ENCODE measurements at regions not wholly inside any gene's neighbourhood (a gene's known extent, or its start where the extent isn't known, plus 50 kb on each side); places are given as distances from the start of the nearest gene placed in this dataset.
A peak's percentile ranks its signal among the peaks of the same experiment; 100 is the strongest.
"Not testable (repeated sequence)": the region's sequence is repeated elsewhere in the genome, so short reads cannot be mapped to it uniquely, and the experiment has no call there.

DNA sequence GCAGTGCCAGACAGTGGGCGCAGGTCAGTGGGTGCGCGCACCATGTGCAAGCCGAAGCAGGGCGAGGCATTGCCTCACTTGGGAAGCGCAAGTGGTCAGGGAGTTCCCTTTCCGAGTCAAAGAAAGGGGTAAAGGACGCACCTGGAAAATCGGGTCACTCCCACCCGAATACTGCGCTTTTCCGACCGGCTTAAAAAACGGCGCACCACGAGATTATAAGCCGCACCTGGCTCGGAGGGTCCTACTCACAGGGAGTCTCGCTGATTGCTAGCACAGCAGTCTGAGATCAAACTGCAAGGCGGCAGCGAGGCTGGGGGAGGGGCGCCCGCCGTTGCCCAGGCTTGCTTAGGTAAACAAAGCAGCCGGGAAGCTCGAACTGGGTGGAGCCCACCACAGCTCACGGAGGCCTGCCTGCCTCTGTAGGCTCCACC lies 77.9 kb downstream of the NR4A2 start:
- H3K4me1 Mint-ChIP-seq, H3K27me3 Mint-ChIP-seq, H3K36me3 Mint-ChIP-seq, H3K27ac Mint-ChIP-seq, H3K9me3 Mint-ChIP-seq: not testable (repeated sequence)
- H3K4me3 Mint-ChIP-seq: peak overlapping the region in 1 of 4 donors; percentile 38

DNA sequence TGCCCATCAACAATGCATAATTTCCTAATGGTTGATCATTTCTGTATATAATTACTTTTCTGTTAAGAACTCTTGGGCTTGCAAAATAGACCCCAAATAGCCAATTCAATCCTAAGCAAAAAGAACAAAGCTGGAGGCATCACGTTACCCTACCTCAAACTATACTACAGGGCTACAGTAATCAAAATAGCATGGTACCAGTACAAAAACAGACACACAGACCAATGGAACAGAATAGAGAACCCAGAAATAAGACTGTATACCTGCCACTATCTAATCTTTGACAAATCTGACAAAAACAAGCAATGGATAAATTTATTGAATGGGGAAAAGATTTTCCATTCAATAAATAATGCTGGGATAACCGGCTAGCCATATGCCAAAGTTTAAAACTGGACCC lies 78.8 kb downstream of the NR4A2 start:
- no peaks in the 10 kb centered on the region for H3K36me3 Mint-ChIP-seq
- no peaks in the 10 kb centered on the region for H3K4me1 Mint-ChIP-seq
- no peak overlapping the region for H3K27ac Mint-ChIP-seq
- no peaks in the 10 kb centered on the region for H3K9me3 Mint-ChIP-seq
- peak overlapping the region in 1 of 4 donors; percentile 7 for H3K4me3 Mint-ChIP-seq
- H3K27me3 Mint-ChIP-seq: peaks cover 7% of the 10 kb centered on the region

DNA sequence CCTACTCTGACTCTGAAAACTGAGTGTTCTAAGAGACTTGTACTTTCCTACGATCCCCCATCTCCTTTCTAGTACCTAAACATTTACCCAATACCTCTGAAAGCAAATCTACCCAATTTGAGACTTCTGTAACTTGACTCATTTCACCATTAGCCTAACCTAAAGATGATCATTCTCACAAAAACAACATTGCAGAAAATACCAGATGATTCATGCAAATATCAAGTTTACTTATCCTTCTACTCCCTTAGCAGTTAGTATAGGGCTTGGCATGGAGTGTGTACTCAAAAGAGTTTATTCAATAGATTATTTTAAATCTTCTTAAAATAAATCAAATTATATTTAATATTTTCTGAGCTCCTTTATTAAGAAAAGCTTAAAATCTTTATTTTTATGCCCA lies 89.6 kb downstream of the NR4A2 start:
- Mint-ChIP-seq H3K27ac (no peak overlapping the region), H3K4me1 (peaks cover 0 to 1% (median 0%) of the 10 kb centered on the region in 3 donors)

DNA sequence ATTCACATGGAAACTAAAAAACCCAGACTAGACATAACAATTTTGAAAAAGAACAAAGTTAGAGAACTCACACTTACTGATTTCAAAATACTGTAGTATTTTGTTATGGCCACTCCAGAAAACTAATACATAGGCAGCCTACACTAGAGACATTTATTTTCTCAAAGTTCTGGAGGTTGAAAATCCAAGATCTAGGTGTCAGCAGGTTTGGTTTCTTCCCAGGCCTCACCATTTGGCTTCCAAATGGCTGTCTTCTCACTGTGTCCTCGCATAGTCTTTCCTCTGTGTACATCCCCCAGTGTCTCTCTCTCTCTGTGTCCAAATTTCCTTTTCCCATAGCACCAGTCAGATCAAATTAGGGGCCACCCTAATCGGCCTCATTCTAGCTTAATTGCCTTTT lies 95.0 kb downstream of the NR4A2 start:
- no peak overlapping the region for H3K27ac Mint-ChIP-seq
- no peak overlapping the region for H3K4me3 Mint-ChIP-seq
- H3K4me1 Mint-ChIP-seq: no peaks in the 10 kb centered on the region
- H3K9me3 Mint-ChIP-seq: peaks cover 3 to 8% (median 6%) of the 10 kb centered on the region in 3 donors
- H3K27me3 Mint-ChIP-seq: peaks cover 1% of the 10 kb centered on the region
- no peaks in the 10 kb centered on the region for H3K36me3 Mint-ChIP-seq

More for the DNA sequence above, 89.6 kb downstream of the NR4A2 start:
- no peaks in the 10 kb centered on the region for H3K36me3 Mint-ChIP-seq
- no peak overlapping the region for H3K4me3 Mint-ChIP-seq
- peaks cover 1% of the 10 kb centered on the region for H3K27me3 Mint-ChIP-seq
- H3K9me3 Mint-ChIP-seq: no peaks in the 10 kb centered on the region

DNA sequence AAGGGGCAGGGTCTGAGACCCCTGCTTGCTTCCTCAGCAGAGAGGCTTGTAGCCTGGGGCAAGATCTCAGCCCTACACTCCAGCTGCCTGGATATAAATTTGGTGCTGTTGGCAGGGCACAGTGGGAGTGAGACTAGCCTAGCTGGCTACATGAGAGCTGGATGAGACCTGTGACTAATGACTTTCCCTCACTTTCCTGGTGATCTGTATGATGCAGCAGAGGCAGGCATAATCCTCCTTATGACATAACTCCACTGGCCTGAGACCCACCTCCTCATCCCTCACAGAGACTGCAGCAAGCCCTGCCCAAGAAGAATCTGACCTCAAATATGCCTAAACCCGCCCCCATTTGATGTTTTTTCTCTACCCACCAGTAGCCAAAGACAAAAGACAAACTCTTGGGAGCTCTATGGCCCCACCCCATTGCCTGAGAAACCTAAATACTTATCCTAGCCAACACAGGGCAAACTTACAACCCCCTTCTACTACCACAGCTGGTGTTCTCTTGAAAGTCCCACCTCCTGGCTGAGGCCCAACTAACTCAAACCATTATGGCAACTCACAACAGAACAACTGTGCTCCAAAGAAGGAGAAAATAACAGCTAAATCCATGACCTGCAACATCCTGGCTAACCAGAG lies 102.7 kb downstream of the NR4A2 start:
- Mint-ChIP-seq H3K4me1 (no peaks in the 10 kb centered on the region), H3K27ac (no peak overlapping the region), H3K27me3 (peaks cover 2% of the 10 kb centered on the region), H3K9me3 (peaks cover 7 to 20% (median 7%) of the 10 kb centered on the region in 3 donors), H3K4me3 (no peak overlapping the region), H3K36me3 (no peaks in the 10 kb centered on the region)

DNA sequence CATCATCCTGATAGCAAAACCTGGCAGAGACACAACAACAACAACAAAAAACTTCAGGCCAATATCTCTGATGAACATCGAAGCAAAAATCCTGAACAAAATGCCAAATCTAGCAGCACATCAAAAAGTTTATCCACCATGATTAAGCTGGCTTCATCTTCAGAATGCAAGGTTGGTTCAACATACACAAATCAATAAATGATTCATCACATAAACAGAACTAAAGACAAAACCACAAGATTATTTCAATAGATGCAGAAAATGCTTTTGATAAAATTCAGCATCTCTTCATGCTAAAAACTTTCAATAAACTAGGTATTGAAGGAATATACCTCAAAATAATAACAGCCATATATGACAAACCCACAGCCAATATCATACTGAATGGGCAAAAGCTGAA lies 109.2 kb downstream of the NR4A2 start:
- not testable (repeated sequence) for H3K27ac Mint-ChIP-seq, H3K4me3 Mint-ChIP-seq
- peaks cover 9 to 32% (median 29%) of the 10 kb centered on the region in 3 donors for H3K9me3 Mint-ChIP-seq

DNA sequence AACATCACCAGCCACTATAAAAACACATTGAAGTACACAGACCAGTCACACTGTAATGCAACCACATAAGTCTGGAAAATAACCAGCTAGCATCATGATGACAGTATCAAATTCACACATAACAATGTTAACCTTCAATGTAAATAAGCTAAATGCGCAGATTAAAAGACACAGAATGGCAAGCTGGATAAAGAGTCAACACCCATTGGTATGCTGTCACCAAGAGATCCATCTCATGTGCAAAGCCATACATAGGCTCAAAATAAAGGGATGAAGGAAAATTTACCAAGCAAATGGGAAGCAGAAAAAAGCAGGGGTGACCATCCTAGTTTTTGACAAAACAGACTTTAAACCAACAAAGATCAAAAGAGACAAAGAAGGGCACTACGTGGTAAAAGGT lies 110.8 kb downstream of the NR4A2 start:
- Mint-ChIP-seq H3K9me3 (peaks cover 9 to 32% (median 29%) of the 10 kb centered on the region in 3 donors), H3K4me1 (no peaks in the 10 kb centered on the region), H3K27me3 (peaks cover 2% of the 10 kb centered on the region), H3K27ac (no peak overlapping the region), H3K36me3 (no peaks in the 10 kb centered on the region), H3K4me3 (no peak overlapping the region)

More for the DNA sequence above, 109.2 kb downstream of the NR4A2 start:
- not testable (repeated sequence) for H3K27me3 Mint-ChIP-seq, H3K4me1 Mint-ChIP-seq, H3K36me3 Mint-ChIP-seq

DNA sequence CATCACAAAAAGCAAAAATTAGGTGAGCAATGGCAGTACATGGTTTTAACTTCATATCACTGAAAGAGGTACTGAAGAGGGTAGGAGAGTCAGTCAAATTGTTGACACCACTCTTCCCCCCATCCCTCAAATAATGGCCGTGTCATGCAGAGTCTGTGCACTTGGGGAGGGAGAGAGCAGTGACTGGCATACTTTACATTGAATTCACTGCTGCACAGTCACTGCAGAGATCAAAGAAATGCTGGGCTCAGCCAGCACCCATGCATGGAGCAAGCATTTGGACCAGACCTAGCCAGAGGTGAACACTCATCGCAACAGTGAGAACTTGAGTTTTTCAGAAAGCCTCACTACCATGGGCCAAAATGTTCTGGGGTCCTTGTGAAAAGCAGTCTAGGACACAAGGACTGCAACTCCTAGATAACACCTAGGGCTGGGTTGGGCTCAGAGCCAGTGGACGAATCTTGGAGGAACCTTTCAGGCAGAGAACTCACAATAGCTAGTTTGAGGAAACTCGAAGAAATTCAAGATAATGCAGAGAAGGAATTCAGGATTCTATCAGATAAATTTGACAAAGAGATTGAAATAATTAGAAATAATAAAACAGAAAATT lies 112.9 kb downstream of the NR4A2 start:
- no peaks in the 10 kb centered on the region for H3K36me3 Mint-ChIP-seq
- peaks cover 11 to 27% (median 25%) of the 10 kb centered on the region in 3 donors for H3K9me3 Mint-ChIP-seq
- peaks cover 6% of the 10 kb centered on the region for H3K27me3 Mint-ChIP-seq
- H3K4me3 Mint-ChIP-seq: no peak overlapping the region
- no peaks in the 10 kb centered on the region for H3K4me1 Mint-ChIP-seq
- H3K27ac Mint-ChIP-seq: no peak overlapping the region

DNA sequence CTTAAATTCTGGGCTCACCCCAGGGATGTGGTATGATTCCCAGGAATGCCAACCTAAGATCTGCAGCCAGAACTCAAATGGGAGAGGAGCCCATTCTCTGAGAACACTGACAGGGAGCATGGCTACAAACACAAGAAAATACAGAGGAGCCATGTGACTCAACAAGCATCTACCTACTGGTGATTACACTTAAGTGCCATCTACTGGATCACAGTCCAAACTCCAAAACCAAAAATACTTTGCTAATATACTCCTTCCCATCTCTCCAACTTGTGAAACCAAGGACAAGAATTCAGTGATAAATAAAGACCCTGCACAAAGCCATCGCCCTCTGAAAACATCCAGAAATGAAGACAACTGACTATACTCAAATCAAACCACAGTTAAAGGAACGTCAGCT lies 116.9 kb downstream of the NR4A2 start:
- peaks cover 6% of the 10 kb centered on the region for H3K27me3 Mint-ChIP-seq
- H3K4me3 Mint-ChIP-seq: no peak overlapping the region
- H3K36me3 Mint-ChIP-seq: peaks cover 2% of the 10 kb centered on the region
- peaks cover 0 to 4% (median 2%) of the 10 kb centered on the region in 3 donors for H3K9me3 Mint-ChIP-seq
- no peaks in the 10 kb centered on the region for H3K4me1 Mint-ChIP-seq
- H3K27ac Mint-ChIP-seq: peak overlapping the region in 1 of 3 donors; percentile 37

DNA sequence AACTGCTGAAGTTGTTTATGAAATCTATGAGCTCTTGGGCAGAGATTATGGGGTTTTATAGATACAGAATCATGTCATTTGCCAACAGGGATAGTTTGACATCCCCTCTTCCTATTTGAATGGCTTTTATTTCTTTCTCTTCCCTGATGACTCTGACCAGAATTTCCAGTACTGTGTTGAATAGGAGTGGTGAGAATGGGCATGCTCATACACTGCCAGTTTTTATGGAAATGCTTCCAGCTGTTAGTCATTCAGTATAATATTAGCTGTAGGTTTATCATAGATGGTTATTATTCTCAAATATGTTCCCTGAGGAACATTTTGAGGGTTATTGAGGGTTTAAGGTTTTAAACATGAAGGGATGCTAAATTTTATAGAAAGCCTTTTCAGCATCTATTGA lies 121.2 kb downstream of the NR4A2 start:
- Mint-ChIP-seq H3K4me3 (no peak overlapping the region), H3K36me3 (peaks cover 2% of the 10 kb centered on the region), H3K27ac (no peak overlapping the region), H3K9me3 (peaks cover 0 to 2% (median 0%) of the 10 kb centered on the region in 3 donors), H3K27me3 (peaks cover 6% of the 10 kb centered on the region), H3K4me1 (no peaks in the 10 kb centered on the region)

DNA sequence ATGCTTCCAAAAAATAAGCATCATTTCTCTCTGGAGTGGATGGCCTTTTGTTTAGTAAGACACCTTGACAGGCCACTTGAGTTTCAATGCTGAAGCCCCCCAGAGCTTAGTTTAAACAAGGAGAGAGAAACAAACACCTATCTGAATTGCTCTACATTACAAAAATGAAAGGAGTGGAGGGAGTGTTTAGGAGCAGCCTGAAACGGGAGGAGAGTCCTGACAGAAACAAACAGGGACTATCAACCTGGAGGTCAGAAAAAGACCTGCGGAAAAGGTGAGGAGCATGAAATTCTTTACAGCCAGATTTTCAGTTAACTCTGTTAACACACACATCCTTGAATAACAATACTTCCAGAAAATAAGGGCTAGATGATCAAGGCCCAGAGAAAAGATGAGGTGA lies 126.2 kb downstream of the NR4A2 start:
- Mint-ChIP-seq H3K27ac (no peak overlapping the region), H3K36me3 (no peaks in the 10 kb centered on the region), H3K4me3 (no peak overlapping the region), H3K4me1 (no peaks in the 10 kb centered on the region), H3K27me3 (no peaks in the 10 kb centered on the region), H3K9me3 (no peaks in the 10 kb centered on the region)

DNA sequence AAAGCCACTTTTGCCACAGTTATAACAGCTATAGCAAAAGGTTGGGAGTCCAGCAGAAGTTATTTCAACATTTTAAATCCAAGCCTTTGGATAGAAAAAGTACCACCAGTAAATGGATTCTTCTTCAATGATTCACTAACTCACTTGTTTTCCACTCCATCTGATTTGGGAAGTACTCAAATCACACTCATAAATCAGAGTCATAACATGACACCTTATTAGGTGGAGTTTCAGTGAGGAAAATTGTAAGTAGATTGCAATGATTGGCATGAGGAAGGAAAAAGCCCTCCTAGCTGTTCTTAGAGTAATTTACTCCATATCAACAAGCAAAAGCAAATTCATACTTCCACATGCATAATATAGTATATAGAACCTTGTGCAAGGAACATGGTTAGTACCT lies 132.9 kb downstream of the NR4A2 start:
- no peak overlapping the region for H3K27ac Mint-ChIP-seq
- H3K36me3 Mint-ChIP-seq: no peaks in the 10 kb centered on the region
- peaks cover 2% of the 10 kb centered on the region for H3K27me3 Mint-ChIP-seq
- no peaks in the 10 kb centered on the region for H3K9me3 Mint-ChIP-seq
- no peak overlapping the region for H3K4me3 Mint-ChIP-seq
- no peaks in the 10 kb centered on the region for H3K4me1 Mint-ChIP-seq

DNA sequence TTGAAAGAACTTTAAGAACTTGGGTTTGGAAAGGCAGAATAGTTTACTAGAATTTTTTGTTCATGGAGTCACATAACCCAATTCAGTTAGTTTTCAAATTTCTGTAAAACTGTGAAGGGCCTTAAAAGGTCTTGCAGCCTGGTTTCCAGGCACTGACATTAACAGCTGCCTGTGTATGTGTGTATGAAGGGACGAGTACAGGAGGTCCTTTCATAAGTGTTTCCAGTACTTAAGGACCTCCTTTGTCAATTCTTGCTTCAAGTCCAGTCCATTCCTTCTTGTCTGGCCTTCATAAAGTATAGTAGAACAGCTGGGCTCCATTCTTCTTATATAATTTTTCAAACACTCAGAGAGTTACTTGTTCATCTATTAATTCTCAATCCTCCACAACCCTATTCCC lies 136.5 kb downstream of the NR4A2 start:
- Mint-ChIP-seq H3K9me3 (no peaks in the 10 kb centered on the region), H3K27me3 (peaks cover 2% of the 10 kb centered on the region), H3K36me3 (no peaks in the 10 kb centered on the region), H3K4me1 (no peaks in the 10 kb centered on the region), H3K27ac (no peak overlapping the region), H3K4me3 (no peak overlapping the region)

DNA sequence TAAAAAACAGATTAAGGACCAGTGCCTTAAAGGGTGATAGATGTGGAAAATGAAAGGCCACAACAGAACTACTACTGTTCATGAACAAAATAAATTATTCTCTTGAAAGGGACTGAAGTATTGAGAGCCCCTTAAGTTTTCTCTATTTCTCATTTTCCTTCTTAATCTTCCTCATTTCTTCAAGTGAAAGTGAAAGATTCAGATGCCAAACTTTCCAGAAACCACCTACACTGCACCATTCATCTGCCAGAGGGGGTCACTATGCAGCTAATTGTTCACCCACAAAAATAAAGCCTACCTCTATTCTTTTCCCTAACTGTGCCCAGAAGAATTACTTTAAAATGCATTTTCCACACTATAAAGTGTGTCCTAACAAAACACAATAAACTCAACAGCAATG lies 140.1 kb downstream of the NR4A2 start:
- Mint-ChIP-seq H3K27ac (no peak overlapping the region), H3K36me3 (no peaks in the 10 kb centered on the region), H3K4me3 (no peak overlapping the region), H3K4me1 (no peaks in the 10 kb centered on the region), H3K27me3 (peaks cover 1% of the 10 kb centered on the region), H3K9me3 (no peaks in the 10 kb centered on the region)

DNA sequence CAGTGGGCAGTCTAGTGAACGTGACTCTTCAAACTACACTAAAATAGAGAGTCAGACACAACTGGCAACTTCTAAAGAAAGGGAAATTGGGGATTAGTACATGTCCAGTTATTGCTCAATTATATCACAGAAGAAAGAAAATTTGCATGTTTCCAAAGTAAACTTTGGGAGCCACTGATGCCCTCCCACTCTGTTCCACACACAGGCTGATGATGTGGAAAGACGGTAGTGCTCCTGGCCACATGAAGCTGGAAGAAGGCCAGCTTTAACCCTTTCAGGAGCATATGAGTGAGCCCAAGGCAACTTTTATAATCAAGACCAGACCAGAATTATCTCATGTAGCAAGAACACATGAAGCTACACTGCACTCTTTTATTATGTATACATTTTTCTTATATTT lies 141.0 kb downstream of the NR4A2 start:
- H3K4me3 Mint-ChIP-seq: no peak overlapping the region
- no peaks in the 10 kb centered on the region for H3K9me3 Mint-ChIP-seq
- H3K36me3 Mint-ChIP-seq: no peaks in the 10 kb centered on the region
- H3K27ac Mint-ChIP-seq: no peak overlapping the region
- H3K27me3 Mint-ChIP-seq: no peaks in the 10 kb centered on the region
- H3K4me1 Mint-ChIP-seq: no peaks in the 10 kb centered on the region

DNA sequence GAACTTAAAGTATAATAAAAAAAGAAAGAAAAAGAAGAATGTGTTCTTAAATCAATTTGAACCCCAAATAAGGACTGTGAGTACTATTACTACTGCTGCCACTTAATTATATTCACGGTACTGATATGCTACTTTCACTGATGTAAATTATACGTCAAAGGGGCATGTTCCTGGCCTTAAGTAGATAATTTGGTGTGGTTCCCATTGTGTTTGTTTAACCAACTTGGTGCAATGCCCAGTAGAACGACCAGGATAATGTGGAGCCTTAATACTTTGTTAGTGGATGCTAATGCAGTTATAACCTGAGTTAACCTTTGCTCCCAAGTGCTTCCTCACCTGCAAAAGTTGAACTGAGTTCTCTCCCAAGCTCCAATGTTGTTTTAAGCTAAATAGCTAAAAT lies 142.0 kb downstream of the NR4A2 start:
- Mint-ChIP-seq H3K9me3 (no peaks in the 10 kb centered on the region), H3K36me3 (no peaks in the 10 kb centered on the region), H3K27me3 (no peaks in the 10 kb centered on the region), H3K4me1 (no peaks in the 10 kb centered on the region), H3K27ac (no peak overlapping the region), H3K4me3 (no peak overlapping the region)
